ENCODE measurements at regions not wholly inside any gene's neighbourhood (a gene's known extent, or its start where the extent isn't known, plus 50 kb on each side); places are given as distances from the start of the nearest gene placed in this dataset.

- no peak for ATAC-seq
- H3K27me3 ChIP-seq = no peaks in the 10 kb centered on the region
- no peaks in the 10 kb centered on the region for H3K9me3 ChIP-seq
- H3K27ac ChIP-seq = no peak overlapping the region
- no peaks in the 10 kb centered on the region for H3K4me1 ChIP-seq
- intact Hi-C loops (cut with DNase I) = no loop called here
- no peak for DNase-seq
- no peak overlapping the region for H3K4me3 ChIP-seq
- WGBS, 2 donors = 45 to 54% methylated on average over 2 of the region's 2 CpGs
- H3K36me3 ChIP-seq (replicated peaks in 1 of 2; ENCODE audit: insufficient read depth in 1 of 2, low read depth in 2 of 2) = no peaks in the 10 kb centered on the region
- TF ChIP-seq POLR2A (IDR thresholded peaks at IDR 0.05) = no peak
- TF ChIP-seq, protein P1, sequence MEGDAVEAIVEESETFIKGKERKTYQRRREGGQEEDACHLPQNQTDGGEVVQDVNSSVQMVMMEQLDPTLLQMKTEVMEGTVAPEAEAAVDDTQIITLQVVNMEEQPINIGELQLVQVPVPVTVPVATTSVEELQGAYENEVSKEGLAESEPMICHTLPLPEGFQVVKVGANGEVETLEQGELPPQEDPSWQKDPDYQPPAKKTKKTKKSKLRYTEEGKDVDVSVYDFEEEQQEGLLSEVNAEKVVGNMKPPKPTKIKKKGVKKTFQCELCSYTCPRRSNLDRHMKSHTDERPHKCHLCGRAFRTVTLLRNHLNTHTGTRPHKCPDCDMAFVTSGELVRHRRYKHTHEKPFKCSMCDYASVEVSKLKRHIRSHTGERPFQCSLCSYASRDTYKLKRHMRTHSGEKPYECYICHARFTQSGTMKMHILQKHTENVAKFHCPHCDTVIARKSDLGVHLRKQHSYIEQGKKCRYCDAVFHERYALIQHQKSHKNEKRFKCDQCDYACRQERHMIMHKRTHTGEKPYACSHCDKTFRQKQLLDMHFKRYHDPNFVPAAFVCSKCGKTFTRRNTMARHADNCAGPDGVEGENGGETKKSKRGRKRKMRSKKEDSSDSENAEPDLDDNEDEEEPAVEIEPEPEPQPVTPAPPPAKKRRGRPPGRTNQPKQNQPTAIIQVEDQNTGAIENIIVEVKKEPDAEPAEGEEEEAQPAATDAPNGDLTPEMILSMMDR (IDR thresholded peaks at IDR 0.05) = no peak
These were observed 734.9 kb downstream of the EPHA4 start for GRCh38 chr2:220837226-220837625.

DNA sequence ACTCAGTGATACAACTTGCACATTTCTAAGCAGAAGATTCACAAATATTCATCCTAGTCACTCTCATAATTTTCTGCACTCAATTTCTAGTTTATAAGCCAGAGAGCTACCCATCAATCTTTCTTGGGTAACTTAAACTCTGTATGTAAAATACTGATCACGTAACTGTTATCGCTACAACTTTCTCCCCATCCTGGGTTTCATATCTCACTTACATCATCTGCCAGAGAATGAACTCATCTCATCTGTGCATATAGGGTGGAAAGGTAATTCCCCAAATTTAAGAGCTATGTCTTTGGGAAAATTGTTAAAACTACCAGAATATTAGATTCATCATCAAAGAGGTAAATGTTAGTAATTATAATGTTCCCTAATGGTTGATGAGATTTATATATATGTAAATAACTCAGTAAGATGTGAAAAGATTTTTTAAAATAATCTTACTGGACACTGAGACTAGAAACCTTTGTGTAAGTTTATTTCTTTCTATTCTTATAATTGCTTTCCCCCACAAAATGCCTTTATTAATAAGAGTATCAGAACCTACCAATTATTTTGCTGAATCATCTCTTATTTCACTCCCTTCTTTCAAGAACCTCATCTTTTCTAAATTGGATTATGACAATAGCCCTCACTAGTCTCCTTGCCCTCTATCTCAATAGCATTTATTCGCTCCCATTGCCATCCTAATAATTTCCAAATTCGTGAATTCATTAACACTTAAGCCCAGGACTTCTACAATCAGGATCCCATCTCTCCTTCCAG, 729.0 kb downstream of the EPHA4 start:
- no peak for DNase-seq
- 60 to 69% methylated on average over 4 of the region's 4 CpGs for WGBS, 2 donors
- TF ChIP-seq, protein P1 (IDR thresholded peaks at IDR 0.05) = no peak
- TF ChIP-seq POLR2A (IDR thresholded peaks at IDR 0.05) = no peak
- ATAC-seq = no peak
- no peak overlapping the region for H3K27ac ChIP-seq
- H3K4me3 ChIP-seq = no peak overlapping the region
- H3K4me1 ChIP-seq = no peaks in the 10 kb centered on the region
- no peaks in the 10 kb centered on the region for H3K9me3 ChIP-seq
- no peaks in the 10 kb centered on the region for H3K27me3 ChIP-seq
- H3K36me3 ChIP-seq (replicated peaks in 1 of 2; ENCODE audit: insufficient read depth in 1 of 2, low read depth in 2 of 2) = no peaks in the 10 kb centered on the region
- intact Hi-C loops (cut with DNase I) = no loop called here

- ATAC-seq (no peak), DNase-seq (no peak)
These were observed 726.3 kb downstream of the EPHA4 start for GRCh38 chr2:220845766-220846273.

DNA sequence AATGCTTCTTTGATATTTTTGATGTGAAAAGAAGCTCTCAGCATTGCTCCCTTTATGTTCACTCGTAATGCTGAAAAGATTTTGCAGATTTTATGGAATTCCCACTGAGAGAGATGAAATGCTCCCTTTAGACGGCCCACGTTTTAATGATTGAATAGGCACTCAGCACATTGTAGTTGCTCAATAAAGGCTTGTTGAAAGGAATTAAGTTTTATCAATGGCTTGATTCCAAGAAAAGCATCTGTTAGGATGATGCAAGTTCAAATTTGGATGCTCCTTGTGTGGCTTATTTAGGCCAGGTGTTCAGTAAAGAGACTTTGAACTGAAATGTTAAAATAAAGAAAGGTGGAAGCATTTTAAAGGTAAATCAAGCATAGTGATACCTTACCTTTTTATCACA, 725.1 kb downstream of the EPHA4 start:
- H3K4me1 ChIP-seq = no peaks in the 10 kb centered on the region
- H3K36me3 ChIP-seq (replicated peaks in 1 of 2; ENCODE audit: insufficient read depth in 1 of 2, low read depth in 2 of 2) = no peaks in the 10 kb centered on the region
- H3K27me3 ChIP-seq = no peaks in the 10 kb centered on the region
- H3K27ac ChIP-seq = no peak overlapping the region
- WGBS, 2 donors = 53 to 64% methylated on average over 3 of the region's 3 CpGs
- ATAC-seq = no peak
- DNase-seq = no peak
- H3K4me3 ChIP-seq = no peak overlapping the region
- no peaks in the 10 kb centered on the region for H3K9me3 ChIP-seq
- TF ChIP-seq, protein P1 (IDR thresholded peaks at IDR 0.05) = no peak
- no peak for TF ChIP-seq POLR2A (IDR thresholded peaks at IDR 0.05)
- intact Hi-C loops (cut with DNase I) = no loop called here

More at GRCh38 chr2:220845766-220846273, 726.3 kb downstream of the EPHA4 start:
- no peaks in the 10 kb centered on the region for H3K36me3 ChIP-seq (replicated peaks in 1 of 2; ENCODE audit: insufficient read depth in 1 of 2, low read depth in 2 of 2)
- no peak overlapping the region for H3K27ac ChIP-seq
- WGBS, 2 donors = 24 to 85% methylated on average over 1 of the region's 1 CpG
- no peak overlapping the region for H3K4me3 ChIP-seq
- TF ChIP-seq, protein P1 (IDR thresholded peaks at IDR 0.05) = no peak
- no peaks in the 10 kb centered on the region for H3K4me1 ChIP-seq
- H3K9me3 ChIP-seq = no peaks in the 10 kb centered on the region
- no peaks in the 10 kb centered on the region for H3K27me3 ChIP-seq
- intact Hi-C loops (cut with DNase I) = no loop called here

GRCh38 chr2:220847589-220847988, 724.5 kb downstream of the EPHA4 start:
- intact Hi-C loops (cut with DNase I) = no loop called here
- no peak for DNase-seq
- Histone ChIP-seq H3K4me3 (no peak overlapping the region), H3K27ac (no peak overlapping the region), H3K36me3 (replicated peaks in 1 of 2; ENCODE audit: insufficient read depth in 1 of 2, low read depth in 2 of 2) (no peaks in the 10 kb centered on the region), H3K9me3 (no peaks in the 10 kb centered on the region), H3K4me1 (no peaks in the 10 kb centered on the region), H3K27me3 (no peaks in the 10 kb centered on the region)
- ATAC-seq = no peak
- WGBS, 2 donors = 51 to 63% methylated on average over 4 of the region's 4 CpGs
- no peak for TF ChIP-seq POLR2A (IDR thresholded peaks at IDR 0.05)
- TF ChIP-seq, protein P1 (IDR thresholded peaks at IDR 0.05) = no peak

All from body of pancreas (tissue), 4 donors.